ENCODE measurements at regions not wholly inside any gene's neighbourhood (a gene's known extent, or its start where the extent isn't known, plus 50 kb on each side); places are given as distances from the start of the nearest gene placed in this dataset.

DNA sequence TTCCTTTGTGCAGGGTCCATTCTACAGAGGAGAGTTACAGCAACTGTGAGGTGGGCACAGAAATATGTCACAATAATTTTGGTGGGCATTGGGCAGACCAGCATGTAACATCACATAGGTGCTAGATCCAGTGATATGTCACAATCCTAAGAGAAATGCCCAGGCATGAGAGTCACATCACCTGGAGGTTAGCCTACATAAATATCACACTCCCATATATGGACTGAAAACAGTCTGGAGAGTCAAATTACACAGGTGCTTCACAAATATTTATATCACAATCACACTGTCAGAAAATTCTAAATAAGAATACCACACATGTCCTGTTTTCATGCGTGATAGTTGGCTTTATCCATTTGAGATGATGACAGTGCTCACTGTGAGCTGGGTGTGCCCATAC is 903.7 kb upstream of the AMELY start:
- DNase-seq = no peak
- intact Hi-C loops (cut with DNase I) = no loop called here
- no peaks in the 10 kb centered on the region for H3K27me3 ChIP-seq
- WGBS, 2 donors = 100% methylated on average over 1 of the region's 1 CpG
- H3K36me3 ChIP-seq = no peaks in the 10 kb centered on the region
- no peak overlapping the region for H3K4me3 ChIP-seq (replicated peaks in 1 of 3)
- H3K9me3 ChIP-seq = no peaks in the 10 kb centered on the region
- no peaks in the 10 kb centered on the region for H3K4me1 ChIP-seq
- H3K27ac ChIP-seq = no peak overlapping the region
- no peak for TF ChIP-seq POLR2A (IDR thresholded peaks at IDR 0.05)
- TF ChIP-seq, protein P1, sequence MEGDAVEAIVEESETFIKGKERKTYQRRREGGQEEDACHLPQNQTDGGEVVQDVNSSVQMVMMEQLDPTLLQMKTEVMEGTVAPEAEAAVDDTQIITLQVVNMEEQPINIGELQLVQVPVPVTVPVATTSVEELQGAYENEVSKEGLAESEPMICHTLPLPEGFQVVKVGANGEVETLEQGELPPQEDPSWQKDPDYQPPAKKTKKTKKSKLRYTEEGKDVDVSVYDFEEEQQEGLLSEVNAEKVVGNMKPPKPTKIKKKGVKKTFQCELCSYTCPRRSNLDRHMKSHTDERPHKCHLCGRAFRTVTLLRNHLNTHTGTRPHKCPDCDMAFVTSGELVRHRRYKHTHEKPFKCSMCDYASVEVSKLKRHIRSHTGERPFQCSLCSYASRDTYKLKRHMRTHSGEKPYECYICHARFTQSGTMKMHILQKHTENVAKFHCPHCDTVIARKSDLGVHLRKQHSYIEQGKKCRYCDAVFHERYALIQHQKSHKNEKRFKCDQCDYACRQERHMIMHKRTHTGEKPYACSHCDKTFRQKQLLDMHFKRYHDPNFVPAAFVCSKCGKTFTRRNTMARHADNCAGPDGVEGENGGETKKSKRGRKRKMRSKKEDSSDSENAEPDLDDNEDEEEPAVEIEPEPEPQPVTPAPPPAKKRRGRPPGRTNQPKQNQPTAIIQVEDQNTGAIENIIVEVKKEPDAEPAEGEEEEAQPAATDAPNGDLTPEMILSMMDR (IDR thresholded peaks at IDR 0.05) = no peak

DNA sequence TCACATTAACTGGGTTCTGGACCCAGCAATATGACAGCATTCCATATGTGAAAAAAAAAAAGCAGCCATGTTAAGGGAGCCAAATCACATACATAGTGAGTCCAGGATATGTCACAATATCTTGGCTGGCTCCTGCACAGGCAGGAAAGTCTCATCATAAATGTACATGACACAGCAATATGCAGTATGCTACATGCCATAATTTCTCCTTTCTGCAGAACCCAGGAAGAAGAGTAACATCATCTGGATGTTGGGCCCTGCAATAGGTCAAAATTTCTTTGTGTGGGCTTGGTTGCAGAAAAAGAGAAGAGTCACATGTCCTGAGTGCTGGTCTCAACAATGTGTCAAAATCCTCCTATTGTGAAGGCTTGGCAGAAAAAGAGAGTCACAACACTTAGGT is 902.8 kb upstream of the AMELY start:
- Histone ChIP-seq H3K4me1 (no peaks in the 10 kb centered on the region), H3K4me3 (replicated peaks in 1 of 3) (no peak overlapping the region), H3K27me3 (no peaks in the 10 kb centered on the region), H3K27ac (no peak overlapping the region), H3K9me3 (no peaks in the 10 kb centered on the region), H3K36me3 (no peaks in the 10 kb centered on the region)
- DNase-seq = no peak
- TF ChIP-seq, protein P1 (IDR thresholded peaks at IDR 0.05) = no peak
- TF ChIP-seq POLR2A (IDR thresholded peaks at IDR 0.05) = no peak
- intact Hi-C loops (cut with DNase I) = no loop called here

DNA sequence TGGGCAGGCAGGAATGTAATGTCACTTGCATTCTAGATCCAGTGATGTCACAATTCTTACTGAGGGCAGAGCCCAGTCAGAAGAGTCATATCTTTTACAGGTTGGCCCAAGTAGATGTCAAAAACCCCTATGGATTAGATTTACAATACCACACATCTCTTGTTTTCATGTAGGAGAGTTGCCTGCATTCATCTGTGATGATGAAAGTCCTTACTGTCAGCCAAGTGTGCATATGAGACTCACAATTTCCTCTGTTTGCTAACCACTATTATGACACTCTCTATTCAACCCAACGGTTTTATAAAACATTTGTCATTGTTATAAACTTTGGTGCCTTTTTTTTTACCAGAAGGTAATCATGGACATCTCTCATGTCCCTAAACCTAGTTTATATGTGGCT is 898.8 kb upstream of the AMELY start:
- WGBS, 2 donors = 72 to 78% methylated on average over 1 of the region's 1 CpG
- no peak for DNase-seq
- no peaks in the 10 kb centered on the region for H3K36me3 ChIP-seq
- H3K27ac ChIP-seq = no peak overlapping the region
- H3K4me3 ChIP-seq (replicated peaks in 1 of 3) = no peak overlapping the region
- no peak for TF ChIP-seq POLR2A (IDR thresholded peaks at IDR 0.05)
- TF ChIP-seq, protein P1 (IDR thresholded peaks at IDR 0.05) = no peak
- H3K9me3 ChIP-seq = no peaks in the 10 kb centered on the region
- no peaks in the 10 kb centered on the region for H3K27me3 ChIP-seq
- intact Hi-C loops (cut with DNase I) = no loop called here
- H3K4me1 ChIP-seq = no peaks in the 10 kb centered on the region

DNA sequence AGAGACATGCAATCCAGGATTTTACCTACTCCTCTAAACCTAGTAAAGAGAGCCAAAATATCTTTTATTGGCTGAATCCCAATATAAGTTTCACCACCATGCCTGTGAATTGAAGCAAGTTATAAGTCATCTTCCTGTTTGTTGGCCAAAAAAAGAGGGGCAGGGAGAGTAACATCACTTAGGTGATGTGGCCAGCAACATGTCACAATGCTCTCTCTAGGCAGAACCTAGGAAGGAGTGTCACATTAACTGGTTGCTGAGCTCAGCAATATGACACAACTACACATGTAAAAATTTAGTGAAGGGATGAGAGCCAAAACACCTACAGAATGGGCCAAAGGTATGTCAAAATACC is 895.9 kb upstream of the AMELY start:
- TF ChIP-seq, protein P1 (IDR thresholded peaks at IDR 0.05) = no peak
- TF ChIP-seq POLR2A (IDR thresholded peaks at IDR 0.05) = no peak
- no peak for DNase-seq
- Histone ChIP-seq H3K4me3 (replicated peaks in 1 of 3) (no peak overlapping the region), H3K4me1 (no peaks in the 10 kb centered on the region), H3K9me3 (no peaks in the 10 kb centered on the region), H3K27me3 (no peaks in the 10 kb centered on the region), H3K36me3 (no peaks in the 10 kb centered on the region), H3K27ac (no peak overlapping the region)
- intact Hi-C loops (cut with DNase I) = no loop called here

DNA sequence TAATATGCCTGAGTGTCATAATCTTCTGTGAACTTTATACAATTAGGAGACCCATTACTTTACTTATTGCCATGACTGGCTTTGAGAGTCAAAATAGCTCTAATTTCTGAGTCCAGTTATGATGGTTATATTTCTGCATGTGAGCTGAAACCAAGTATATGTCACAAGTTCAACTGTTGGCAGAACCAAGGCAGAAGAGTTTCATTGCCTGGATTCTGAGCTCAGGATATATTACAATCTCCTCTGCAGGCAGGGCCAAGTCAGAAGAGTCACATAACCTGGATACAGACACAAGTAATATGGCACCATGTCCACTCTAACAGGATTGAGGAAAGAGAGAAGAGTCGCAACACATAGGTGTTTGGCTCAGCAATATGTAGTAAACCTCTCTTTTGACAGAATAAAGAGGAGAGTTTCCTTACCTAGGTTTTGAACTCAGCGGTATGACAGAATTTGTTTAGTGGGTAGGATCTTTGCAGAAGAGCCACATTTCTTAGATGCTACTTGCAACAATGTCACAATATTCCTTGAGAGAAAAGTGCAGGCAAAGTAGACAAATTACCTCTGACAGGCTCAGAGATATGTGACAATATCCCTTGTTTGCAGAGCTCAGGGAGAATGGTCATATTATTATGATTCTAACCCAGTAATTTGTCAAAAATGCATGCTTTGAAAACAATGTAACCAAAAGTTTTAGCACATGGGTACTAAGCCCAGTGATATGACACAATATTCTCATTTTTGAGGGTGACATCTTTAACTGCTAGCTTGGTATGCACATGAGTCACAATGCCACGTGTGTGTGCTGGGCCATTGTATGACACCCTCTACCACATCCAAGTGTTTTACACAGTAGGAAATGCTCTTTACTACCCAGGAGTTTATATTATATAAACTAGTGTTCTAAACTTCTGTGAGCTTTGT is 895.3 kb upstream of the AMELY start:
- intact Hi-C loops (cut with DNase I) = no loop called here
- 78 to 90% methylated on average over 3 of the region's 3 CpGs for WGBS, 2 donors

More for the DNA sequence above, 895.3 kb upstream of the AMELY start:
- no peaks in the 10 kb centered on the region for H3K9me3 ChIP-seq
- no peak overlapping the region for H3K27ac ChIP-seq
- no peaks in the 10 kb centered on the region for H3K27me3 ChIP-seq
- H3K36me3 ChIP-seq = no peaks in the 10 kb centered on the region
- no peak overlapping the region for H3K4me3 ChIP-seq (replicated peaks in 1 of 3)
- TF ChIP-seq, protein P1 (IDR thresholded peaks at IDR 0.05) = no peak
- TF ChIP-seq POLR2A (IDR thresholded peaks at IDR 0.05) = no peak
- DNase-seq = no peak
- H3K4me1 ChIP-seq = no peaks in the 10 kb centered on the region
